Kidney epithelial cell (primary cell): ENCODE measurements at regions not wholly inside any gene's neighbourhood (a gene's known extent, or its start where the extent isn't known, plus 50 kb on each side); places are given as distances from the start of the nearest gene placed in this dataset.
A peak's percentile ranks its signal among the peaks of the same experiment; 100 is the strongest.

Experiments
- DNase-seq: peaks from one replicate; pipeline ENCODE4 v3.0.0-alpha.2; 2010; ENCODE audit warnings: low read depth
- H3K27me3 ChIP-seq: 2 replicates; pipeline ENCODE4 v1.6.0; 2011; ENCODE audit warnings: low read length; ENCODE audit not compliant: control insufficient read depth, insufficient read depth
- H3K36me3 ChIP-seq: 2 replicates; pipeline ENCODE4 v1.5.1; 2011; ENCODE audit warnings: low read length; ENCODE audit not compliant: control insufficient read depth, insufficient read depth
- H3K4me3 ChIP-seq: 2 replicates; pipeline ENCODE4 v1.5.1; 2011; ENCODE audit warnings: low read depth, mild to moderate bottlenecking, control low read depth, low read length
- TF ChIP-seq, protein P1 (sequence below): IDR thresholded peaks from 2 replicates; pipeline ENCODE4 v1.5.1; 2011; ENCODE audit warnings: mild to moderate bottlenecking, moderate library complexity, low read length, control low read depth, inconsistent platforms; ENCODE audit not compliant: insufficient read depth, poor library complexity, severe bottlenecking

DNA sequence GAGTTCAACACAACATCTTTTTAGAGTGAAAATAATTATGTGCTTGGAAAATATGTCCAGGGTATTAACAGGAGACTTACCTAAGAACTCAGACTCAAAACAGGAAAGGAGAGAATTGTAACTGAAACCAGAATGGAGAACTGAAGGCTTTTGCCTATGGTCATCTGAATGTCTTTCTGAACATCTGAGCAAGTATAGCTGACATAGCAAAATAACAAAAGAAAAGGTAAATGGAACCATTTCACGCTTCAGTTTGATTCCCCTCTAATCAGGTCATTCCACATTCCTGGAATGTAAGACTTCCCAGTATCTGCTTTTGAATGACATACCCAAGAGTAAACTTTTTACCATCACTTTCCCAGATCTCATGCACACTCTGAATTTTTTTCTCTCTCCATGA lies 500.4 kb upstream of the HS3ST1 start:
- DNase-seq = no peak
- no peaks in the 10 kb centered on the region for H3K36me3 ChIP-seq
- TF ChIP-seq, protein P1, sequence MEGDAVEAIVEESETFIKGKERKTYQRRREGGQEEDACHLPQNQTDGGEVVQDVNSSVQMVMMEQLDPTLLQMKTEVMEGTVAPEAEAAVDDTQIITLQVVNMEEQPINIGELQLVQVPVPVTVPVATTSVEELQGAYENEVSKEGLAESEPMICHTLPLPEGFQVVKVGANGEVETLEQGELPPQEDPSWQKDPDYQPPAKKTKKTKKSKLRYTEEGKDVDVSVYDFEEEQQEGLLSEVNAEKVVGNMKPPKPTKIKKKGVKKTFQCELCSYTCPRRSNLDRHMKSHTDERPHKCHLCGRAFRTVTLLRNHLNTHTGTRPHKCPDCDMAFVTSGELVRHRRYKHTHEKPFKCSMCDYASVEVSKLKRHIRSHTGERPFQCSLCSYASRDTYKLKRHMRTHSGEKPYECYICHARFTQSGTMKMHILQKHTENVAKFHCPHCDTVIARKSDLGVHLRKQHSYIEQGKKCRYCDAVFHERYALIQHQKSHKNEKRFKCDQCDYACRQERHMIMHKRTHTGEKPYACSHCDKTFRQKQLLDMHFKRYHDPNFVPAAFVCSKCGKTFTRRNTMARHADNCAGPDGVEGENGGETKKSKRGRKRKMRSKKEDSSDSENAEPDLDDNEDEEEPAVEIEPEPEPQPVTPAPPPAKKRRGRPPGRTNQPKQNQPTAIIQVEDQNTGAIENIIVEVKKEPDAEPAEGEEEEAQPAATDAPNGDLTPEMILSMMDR = no peak
- H3K4me3 ChIP-seq = no peak overlapping the region
- H3K27me3 ChIP-seq = no peaks in the 10 kb centered on the region

DNA sequence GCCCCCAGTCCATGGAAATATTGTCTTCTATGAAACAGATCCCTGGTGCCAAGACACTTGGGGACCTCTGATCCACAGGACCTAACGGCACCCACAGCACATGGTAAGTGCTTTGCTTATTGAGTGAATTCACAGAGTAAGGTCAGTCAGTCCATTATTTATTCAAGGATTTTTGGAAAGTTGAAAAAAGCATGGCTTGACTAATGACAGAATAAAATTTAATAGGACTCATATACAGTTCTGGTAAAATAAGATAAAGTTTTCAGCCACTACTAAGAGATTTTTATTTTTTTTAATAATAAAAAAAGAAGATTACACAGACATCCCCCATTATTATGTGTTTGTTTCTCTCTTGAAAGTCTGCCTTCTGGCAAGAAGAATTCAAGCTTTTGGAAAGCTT lies 490.6 kb upstream of the HS3ST1 start:
- no peak for DNase-seq
- no peaks in the 10 kb centered on the region for H3K27me3 ChIP-seq
- H3K36me3 ChIP-seq = no peaks in the 10 kb centered on the region
- TF ChIP-seq, protein P1 = no peak
- no peak overlapping the region for H3K4me3 ChIP-seq

DNA sequence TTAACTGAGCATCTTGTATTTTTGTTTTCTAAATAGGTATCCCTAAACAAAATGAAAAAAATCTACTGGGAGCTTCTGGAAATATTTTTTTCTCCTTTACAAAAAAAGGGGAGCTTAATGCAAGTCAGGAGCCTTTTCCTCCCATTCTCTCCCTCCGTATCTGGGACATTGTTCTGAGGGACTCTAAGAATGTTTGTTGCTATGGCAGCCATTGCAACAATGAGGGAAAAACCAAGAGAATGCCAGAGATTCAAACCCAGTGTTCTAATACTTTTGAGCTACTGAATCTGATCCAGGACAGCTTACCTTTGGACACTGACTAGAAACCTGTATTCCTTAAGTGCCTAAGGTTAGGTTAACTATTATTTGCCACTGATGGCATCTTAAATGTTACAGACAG lies 485.7 kb upstream of the HS3ST1 start:
- TF ChIP-seq, protein P1 = no peak
- DNase-seq = no peak
- H3K36me3 ChIP-seq = no peaks in the 10 kb centered on the region

DNA sequence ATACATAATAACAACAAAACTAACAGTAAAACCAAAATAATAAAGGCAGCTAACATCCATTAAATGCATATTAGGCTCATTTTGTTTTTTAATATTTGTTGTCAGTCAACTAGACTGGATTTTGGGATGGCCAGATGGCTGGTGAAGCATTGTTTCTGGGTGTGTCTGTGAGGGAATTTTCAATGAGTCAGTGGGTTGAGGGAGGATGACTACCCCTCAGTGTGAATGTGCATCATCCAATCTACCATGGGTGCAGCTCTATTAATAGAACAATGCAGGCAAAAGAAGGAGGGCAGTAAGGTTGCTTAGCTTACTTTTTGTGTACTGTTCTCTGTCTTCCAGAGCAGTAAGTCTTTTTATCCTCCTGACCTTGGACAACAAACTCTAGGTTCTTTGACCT lies 484.2 kb upstream of the HS3ST1 start:
- H3K36me3 ChIP-seq = no peaks in the 10 kb centered on the region
- DNase-seq = peak; percentile 38
- H3K27me3 ChIP-seq = no peaks in the 10 kb centered on the region
- TF ChIP-seq, protein P1 = no peak
- H3K4me3 ChIP-seq = no peak overlapping the region

More for the DNA sequence above, 485.7 kb upstream of the HS3ST1 start:
- no peak overlapping the region for H3K4me3 ChIP-seq
- H3K27me3 ChIP-seq = no peaks in the 10 kb centered on the region

DNA sequence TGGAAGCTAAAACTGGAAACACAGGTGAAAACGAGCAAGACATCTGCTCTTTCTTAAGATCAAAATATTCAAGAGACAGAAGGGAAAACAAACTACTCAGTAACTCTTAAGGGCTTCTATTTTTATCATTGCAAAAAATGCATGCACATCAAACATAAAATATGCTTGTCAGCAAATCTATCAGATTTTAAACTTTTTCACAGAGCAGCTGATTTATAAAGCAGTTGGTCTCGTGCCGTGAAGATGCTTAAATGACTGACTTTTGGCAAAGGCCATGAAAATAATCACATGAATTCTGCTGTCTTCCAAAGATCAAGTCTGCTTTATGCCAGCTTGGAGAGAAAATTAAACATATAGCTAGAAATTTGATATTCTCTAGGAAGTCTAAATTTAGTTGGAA lies 482.1 kb upstream of the HS3ST1 start:
- TF ChIP-seq, protein P1 = no peak
- H3K36me3 ChIP-seq = no peaks in the 10 kb centered on the region
- DNase-seq = no peak
- no peaks in the 10 kb centered on the region for H3K27me3 ChIP-seq
- H3K4me3 ChIP-seq = no peak overlapping the region

DNA sequence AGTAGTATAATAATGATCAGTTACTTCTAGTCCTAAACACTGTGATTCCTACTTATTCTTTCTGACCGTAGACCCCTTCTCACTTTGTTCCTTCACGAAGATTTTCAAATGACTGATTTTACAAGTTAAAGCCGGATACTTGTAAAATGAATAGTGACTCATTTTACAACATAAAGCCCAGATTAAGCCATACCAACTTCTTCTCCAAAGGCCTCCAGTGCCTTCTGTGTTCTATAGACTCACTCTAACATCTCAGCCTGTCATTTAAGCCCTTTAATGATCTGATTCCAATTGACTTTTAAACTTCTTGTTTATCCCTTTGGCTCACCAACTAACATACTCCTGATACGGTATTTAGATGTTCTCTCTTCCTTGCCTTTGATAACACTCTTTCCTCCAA lies 480.0 kb upstream of the HS3ST1 start:
- TF ChIP-seq, protein P1 = no peak
- DNase-seq = no peak
- no peaks in the 10 kb centered on the region for H3K36me3 ChIP-seq
- H3K27me3 ChIP-seq = no peaks in the 10 kb centered on the region
- no peak overlapping the region for H3K4me3 ChIP-seq
